ENCODE measurements at regions not wholly inside any gene's neighbourhood (a gene's known extent, or its start where the extent isn't known, plus 50 kb on each side); places are given as distances from the start of the nearest gene placed in this dataset.

GRCh38 chr12:58532855-58533608 lies 387.3 kb downstream of the LRIG3 start:
- H3K4me2 ChIP-seq: no peak overlapping the region
- TF ChIP-seq, protein P1, sequence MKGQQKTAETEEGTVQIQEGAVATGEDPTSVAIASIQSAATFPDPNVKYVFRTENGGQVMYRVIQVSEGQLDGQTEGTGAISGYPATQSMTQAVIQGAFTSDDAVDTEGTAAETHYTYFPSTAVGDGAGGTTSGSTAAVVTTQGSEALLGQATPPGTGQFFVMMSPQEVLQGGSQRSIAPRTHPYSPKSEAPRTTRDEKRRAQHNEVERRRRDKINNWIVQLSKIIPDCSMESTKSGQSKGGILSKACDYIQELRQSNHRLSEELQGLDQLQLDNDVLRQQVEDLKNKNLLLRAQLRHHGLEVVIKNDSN (IDR thresholded peaks at IDR 0.05; ENCODE audit: borderline replicate concordance, low read depth): no peak
- TF ChIP-seq USF2 (IDR thresholded peaks at IDR 0.05; ENCODE audit: borderline replicate concordance, low read depth, low read length) (no peak), RCOR1 (IDR thresholded peaks at IDR 0.05; ENCODE audit: low read length) (no peak), NFIC (IDR thresholded peaks at IDR 0.05; ENCODE audit: borderline replicate concordance) (no peak), GABPA (IDR thresholded peaks at IDR 0.05; ENCODE audit: low read depth) (no peak), NRF1 (IDR thresholded peaks at IDR 0.05; ENCODE audit: low read depth, low read length) (no peak), FOXM1 (IDR thresholded peaks at IDR 0.05; ENCODE audit: low read depth) (no peak), JUND (IDR thresholded peaks at IDR 0.05) (no peak), FOSL2 (IDR thresholded peaks at IDR 0.05; ENCODE audit: borderline replicate concordance, low read depth) (no peak), TEAD4 (IDR thresholded peaks at IDR 0.05; ENCODE audit: borderline replicate concordance, insufficient read depth) (no peak)
- TF ChIP-seq, protein P2, sequence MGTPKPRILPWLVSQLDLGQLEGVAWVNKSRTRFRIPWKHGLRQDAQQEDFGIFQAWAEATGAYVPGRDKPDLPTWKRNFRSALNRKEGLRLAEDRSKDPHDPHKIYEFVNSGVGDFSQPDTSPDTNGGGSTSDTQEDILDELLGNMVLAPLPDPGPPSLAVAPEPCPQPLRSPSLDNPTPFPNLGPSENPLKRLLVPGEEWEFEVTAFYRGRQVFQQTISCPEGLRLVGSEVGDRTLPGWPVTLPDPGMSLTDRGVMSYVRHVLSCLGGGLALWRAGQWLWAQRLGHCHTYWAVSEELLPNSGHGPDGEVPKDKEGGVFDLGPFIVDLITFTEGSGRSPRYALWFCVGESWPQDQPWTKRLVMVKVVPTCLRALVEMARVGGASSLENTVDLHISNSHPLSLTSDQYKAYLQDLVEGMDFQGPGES (IDR thresholded peaks at IDR 0.05; ENCODE audit: low read depth, low read length): no peak
- TF ChIP-seq, protein P3, sequence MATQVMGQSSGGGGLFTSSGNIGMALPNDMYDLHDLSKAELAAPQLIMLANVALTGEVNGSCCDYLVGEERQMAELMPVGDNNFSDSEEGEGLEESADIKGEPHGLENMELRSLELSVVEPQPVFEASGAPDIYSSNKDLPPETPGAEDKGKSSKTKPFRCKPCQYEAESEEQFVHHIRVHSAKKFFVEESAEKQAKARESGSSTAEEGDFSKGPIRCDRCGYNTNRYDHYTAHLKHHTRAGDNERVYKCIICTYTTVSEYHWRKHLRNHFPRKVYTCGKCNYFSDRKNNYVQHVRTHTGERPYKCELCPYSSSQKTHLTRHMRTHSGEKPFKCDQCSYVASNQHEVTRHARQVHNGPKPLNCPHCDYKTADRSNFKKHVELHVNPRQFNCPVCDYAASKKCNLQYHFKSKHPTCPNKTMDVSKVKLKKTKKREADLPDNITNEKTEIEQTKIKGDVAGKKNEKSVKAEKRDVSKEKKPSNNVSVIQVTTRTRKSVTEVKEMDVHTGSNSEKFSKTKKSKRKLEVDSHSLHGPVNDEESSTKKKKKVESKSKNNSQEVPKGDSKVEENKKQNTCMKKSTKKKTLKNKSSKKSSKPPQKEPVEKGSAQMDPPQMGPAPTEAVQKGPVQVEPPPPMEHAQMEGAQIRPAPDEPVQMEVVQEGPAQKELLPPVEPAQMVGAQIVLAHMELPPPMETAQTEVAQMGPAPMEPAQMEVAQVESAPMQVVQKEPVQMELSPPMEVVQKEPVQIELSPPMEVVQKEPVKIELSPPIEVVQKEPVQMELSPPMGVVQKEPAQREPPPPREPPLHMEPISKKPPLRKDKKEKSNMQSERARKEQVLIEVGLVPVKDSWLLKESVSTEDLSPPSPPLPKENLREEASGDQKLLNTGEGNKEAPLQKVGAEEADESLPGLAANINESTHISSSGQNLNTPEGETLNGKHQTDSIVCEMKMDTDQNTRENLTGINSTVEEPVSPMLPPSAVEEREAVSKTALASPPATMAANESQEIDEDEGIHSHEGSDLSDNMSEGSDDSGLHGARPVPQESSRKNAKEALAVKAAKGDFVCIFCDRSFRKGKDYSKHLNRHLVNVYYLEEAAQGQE (IDR thresholded peaks at IDR 0.05; ENCODE audit: low read depth, low read length): no peak
- H3K9me2 ChIP-seq: no peaks in the 10 kb centered on the region
- peaks cover 0 to 13% of the 10 kb centered on the region in 2 experiments; a peak in 2 of 4 replicates for H3K4me1 ChIP-seq (ENCODE audit: control insufficient read depth in 1 of 2, insufficient read depth in 2 of 2, low read depth in 1 of 2, low read length in 1 of 2)
- H4K20me1 ChIP-seq (ENCODE audit: insufficient read depth): no peaks in the 10 kb centered on the region
- no peak for DNase-seq
- 38% methylated on average over 4 of the region's 4 CpGs for WGBS (ENCODE audit: low lambda C conversion rate)
- H3K27ac ChIP-seq (ENCODE audit: low read depth in 2 of 2, low read length in 1 of 2): no peak overlapping the region
- peaks cover 20% of the 10 kb centered on the region for H3F3A ChIP-seq (replicated peaks; ENCODE audit: insufficient read depth)
- ChIA-PET CTCF (no interaction called here), POLR2A (no interaction called here)
- H2AFZ ChIP-seq (ENCODE audit: low read depth): no peak overlapping the region
- H3K36me3 ChIP-seq (replicated peaks in 1 of 2; ENCODE audit: control insufficient read depth in 1 of 2, insufficient read depth in 2 of 2, low read length in 1 of 2): no peaks in the 10 kb centered on the region
- no peaks in the 10 kb centered on the region for H3K9me3 ChIP-seq
- H3K27me3 ChIP-seq (ENCODE audit: insufficient read depth): no peaks in the 10 kb centered on the region
- H3K9ac ChIP-seq: no peak overlapping the region
- H3K79me2 ChIP-seq (ENCODE audit: insufficient read depth): no peaks in the 10 kb centered on the region
- H3K4me3 ChIP-seq (ENCODE audit: low read depth in 2 of 2, low read length in 1 of 2): no peak overlapping the region
